ENCODE measurements at regions not wholly inside any gene's neighbourhood (a gene's known extent, or its start where the extent isn't known, plus 50 kb on each side); places are given as distances from the start of the nearest gene placed in this dataset.
"Not testable (repeated sequence)": the region's sequence is repeated elsewhere in the genome, so short reads cannot be mapped to it uniquely, and the experiment has no call there.

- TF ChIP-seq, protein P1, sequence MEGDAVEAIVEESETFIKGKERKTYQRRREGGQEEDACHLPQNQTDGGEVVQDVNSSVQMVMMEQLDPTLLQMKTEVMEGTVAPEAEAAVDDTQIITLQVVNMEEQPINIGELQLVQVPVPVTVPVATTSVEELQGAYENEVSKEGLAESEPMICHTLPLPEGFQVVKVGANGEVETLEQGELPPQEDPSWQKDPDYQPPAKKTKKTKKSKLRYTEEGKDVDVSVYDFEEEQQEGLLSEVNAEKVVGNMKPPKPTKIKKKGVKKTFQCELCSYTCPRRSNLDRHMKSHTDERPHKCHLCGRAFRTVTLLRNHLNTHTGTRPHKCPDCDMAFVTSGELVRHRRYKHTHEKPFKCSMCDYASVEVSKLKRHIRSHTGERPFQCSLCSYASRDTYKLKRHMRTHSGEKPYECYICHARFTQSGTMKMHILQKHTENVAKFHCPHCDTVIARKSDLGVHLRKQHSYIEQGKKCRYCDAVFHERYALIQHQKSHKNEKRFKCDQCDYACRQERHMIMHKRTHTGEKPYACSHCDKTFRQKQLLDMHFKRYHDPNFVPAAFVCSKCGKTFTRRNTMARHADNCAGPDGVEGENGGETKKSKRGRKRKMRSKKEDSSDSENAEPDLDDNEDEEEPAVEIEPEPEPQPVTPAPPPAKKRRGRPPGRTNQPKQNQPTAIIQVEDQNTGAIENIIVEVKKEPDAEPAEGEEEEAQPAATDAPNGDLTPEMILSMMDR (IDR thresholded peaks at IDR 0.05; ENCODE audit: insufficient read depth, low read depth, low read length), result not testable (repeated sequence)
- not testable (repeated sequence) for TF ChIP-seq EZH2 (IDR thresholded peaks at IDR 0.05; ENCODE audit: insufficient read depth, low read length)
Observed at GRCh38 chr10:37062296-37062695, 63.1 kb upstream of the ANKRD30A start.

Measured in astrocyte (in vitro differentiated cells and primary cell).